ENCODE measurements at regions not wholly inside any gene's neighbourhood (a gene's known extent, or its start where the extent isn't known, plus 50 kb on each side); places are given as distances from the start of the nearest gene placed in this dataset.

GRCh38 chr7:42491106-42491505 is 254.1 kb upstream of the GLI3 start:
- H3K9me3 ChIP-seq (ENCODE audit: severe bottlenecking), result no peaks in the 10 kb centered on the region
- no peaks in the 10 kb centered on the region for H3K36me3 ChIP-seq (ENCODE audit: low read depth)
- TF ChIP-seq, protein P1, sequence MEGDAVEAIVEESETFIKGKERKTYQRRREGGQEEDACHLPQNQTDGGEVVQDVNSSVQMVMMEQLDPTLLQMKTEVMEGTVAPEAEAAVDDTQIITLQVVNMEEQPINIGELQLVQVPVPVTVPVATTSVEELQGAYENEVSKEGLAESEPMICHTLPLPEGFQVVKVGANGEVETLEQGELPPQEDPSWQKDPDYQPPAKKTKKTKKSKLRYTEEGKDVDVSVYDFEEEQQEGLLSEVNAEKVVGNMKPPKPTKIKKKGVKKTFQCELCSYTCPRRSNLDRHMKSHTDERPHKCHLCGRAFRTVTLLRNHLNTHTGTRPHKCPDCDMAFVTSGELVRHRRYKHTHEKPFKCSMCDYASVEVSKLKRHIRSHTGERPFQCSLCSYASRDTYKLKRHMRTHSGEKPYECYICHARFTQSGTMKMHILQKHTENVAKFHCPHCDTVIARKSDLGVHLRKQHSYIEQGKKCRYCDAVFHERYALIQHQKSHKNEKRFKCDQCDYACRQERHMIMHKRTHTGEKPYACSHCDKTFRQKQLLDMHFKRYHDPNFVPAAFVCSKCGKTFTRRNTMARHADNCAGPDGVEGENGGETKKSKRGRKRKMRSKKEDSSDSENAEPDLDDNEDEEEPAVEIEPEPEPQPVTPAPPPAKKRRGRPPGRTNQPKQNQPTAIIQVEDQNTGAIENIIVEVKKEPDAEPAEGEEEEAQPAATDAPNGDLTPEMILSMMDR (IDR thresholded peaks at IDR 0.05; ENCODE audit: poor library complexity, severe bottlenecking), result no peak
- no peak overlapping the region for H3K4me3 ChIP-seq (ENCODE audit: severe bottlenecking)
- H3K27ac ChIP-seq (ENCODE audit: poor library complexity, severe bottlenecking), result no peak overlapping the region
- ATAC-seq (ENCODE audit: low read depth) (no peak), DNase-seq (ENCODE audit: low spot score) (no peak)
- H3K4me1 ChIP-seq (ENCODE audit: insufficient read depth, poor library complexity, severe bottlenecking), result peaks cover 26% of the 10 kb centered on the region
- no peaks in the 10 kb centered on the region for H3K27me3 ChIP-seq (ENCODE audit: insufficient read depth, poor library complexity, severe bottlenecking)

- TF ChIP-seq, protein P1 (IDR thresholded peaks at IDR 0.05; ENCODE audit: poor library complexity, severe bottlenecking), result no peak
- no peak overlapping the region for H3K27ac ChIP-seq (ENCODE audit: poor library complexity, severe bottlenecking)
- ATAC-seq (ENCODE audit: low read depth), result no peak
- no peaks in the 10 kb centered on the region for H3K36me3 ChIP-seq (ENCODE audit: low read depth)
- no peaks in the 10 kb centered on the region for H3K9me3 ChIP-seq (ENCODE audit: severe bottlenecking)
- no peak for DNase-seq (ENCODE audit: low spot score)
- H3K4me1 ChIP-seq (ENCODE audit: insufficient read depth, poor library complexity, severe bottlenecking), result peaks cover 12% of the 10 kb centered on the region
- no peaks in the 10 kb centered on the region for H3K27me3 ChIP-seq (ENCODE audit: insufficient read depth, poor library complexity, severe bottlenecking)
- no peak overlapping the region for H3K4me3 ChIP-seq (ENCODE audit: severe bottlenecking)
These were observed 252.3 kb upstream of the GLI3 start for GRCh38 chr7:42489299-42489698.

GRCh38 chr7:42485301-42485766 is 248.3 kb upstream of the GLI3 start:
- TF ChIP-seq, protein P1 (IDR thresholded peaks at IDR 0.05; ENCODE audit: poor library complexity, severe bottlenecking), result no peak
- ATAC-seq (ENCODE audit: low read depth) (no peak), DNase-seq (ENCODE audit: low spot score) (no peak)
- Histone ChIP-seq H3K27ac (ENCODE audit: poor library complexity, severe bottlenecking) (no peak overlapping the region), H3K27me3 (ENCODE audit: insufficient read depth, poor library complexity, severe bottlenecking) (no peaks in the 10 kb centered on the region), H3K9me3 (ENCODE audit: severe bottlenecking) (no peaks in the 10 kb centered on the region), H3K4me3 (ENCODE audit: severe bottlenecking) (no peak overlapping the region), H3K4me1 (ENCODE audit: insufficient read depth, poor library complexity, severe bottlenecking) (peaks cover 5% of the 10 kb centered on the region), H3K36me3 (ENCODE audit: low read depth) (no peaks in the 10 kb centered on the region)

- TF ChIP-seq, protein P1 (IDR thresholded peaks at IDR 0.05; ENCODE audit: poor library complexity, severe bottlenecking), result no peak
- peaks cover 15% of the 10 kb centered on the region for H3K4me1 ChIP-seq (ENCODE audit: insufficient read depth, poor library complexity, severe bottlenecking)
- H3K36me3 ChIP-seq (ENCODE audit: low read depth), result no peaks in the 10 kb centered on the region
- H3K4me3 ChIP-seq (ENCODE audit: severe bottlenecking), result no peak overlapping the region
- DNase-seq (ENCODE audit: low spot score) (no peak), ATAC-seq (ENCODE audit: low read depth) (no peak)
- no peak overlapping the region for H3K27ac ChIP-seq (ENCODE audit: poor library complexity, severe bottlenecking)
- no peaks in the 10 kb centered on the region for H3K27me3 ChIP-seq (ENCODE audit: insufficient read depth, poor library complexity, severe bottlenecking)
- no peaks in the 10 kb centered on the region for H3K9me3 ChIP-seq (ENCODE audit: severe bottlenecking)
These were observed 246.9 kb upstream of the GLI3 start for GRCh38 chr7:42483886-42484285.

GRCh38 chr7:42479816-42480633 is 243.0 kb upstream of the GLI3 start:
- Histone ChIP-seq H3K4me1 (ENCODE audit: insufficient read depth, poor library complexity, severe bottlenecking) (peaks cover 15% of the 10 kb centered on the region), H3K36me3 (ENCODE audit: low read depth) (no peaks in the 10 kb centered on the region), H3K27me3 (ENCODE audit: insufficient read depth, poor library complexity, severe bottlenecking) (no peaks in the 10 kb centered on the region), H3K9me3 (ENCODE audit: severe bottlenecking) (no peaks in the 10 kb centered on the region), H3K27ac (ENCODE audit: poor library complexity, severe bottlenecking) (peak overlapping the region; percentile 29), H3K4me3 (ENCODE audit: severe bottlenecking) (no peak overlapping the region)
- TF ChIP-seq, protein P1 (IDR thresholded peaks at IDR 0.05; ENCODE audit: poor library complexity, severe bottlenecking), result no peak
- ATAC-seq (ENCODE audit: low read depth) (peak; percentile 67), DNase-seq (ENCODE audit: low spot score) (no peak)

Data from RWPE2 (cell line).